Fibroblast of pulmonary artery (primary cell): ENCODE measurements at regions not wholly inside any gene's neighbourhood (a gene's known extent, or its start where the extent isn't known, plus 50 kb on each side); places are given as distances from the start of the nearest gene placed in this dataset.

ENCODE experiments used
- DNase-seq: peaks from one replicate; pipeline ENCODE4 v3.0.0-alpha.2; 2010; ENCODE audit warnings: low read depth
- H3K4me3 ChIP-seq: replicated peaks from 2 replicates; pipeline ENCODE4 v1.5.1; 2011; ENCODE audit warnings: low read depth, mild to moderate bottlenecking, control low read depth, low read length, moderate library complexity
- CTCF ChIP-seq: IDR thresholded peaks from 2 replicates; pipeline ENCODE4 v1.5.1; 2011; ENCODE audit warnings: mild to moderate bottlenecking, control low read depth, low read length, inconsistent platforms; ENCODE audit errors: missing control alignments

GRCh38 chr10:130470973-130471372, 334.8 kb downstream of the GLRX3 start:
- no peak overlapping the region for H3K4me3 ChIP-seq
- DNase-seq: no peak
- no peak for TF ChIP-seq CTCF

GRCh38 chr10:130471486-130471885, 335.3 kb downstream of the GLRX3 start:
- no peak for DNase-seq
- H3K4me3 ChIP-seq: no peak overlapping the region
- TF ChIP-seq CTCF: no peak

GRCh38 chr10:130472236-130472635, 336.0 kb downstream of the GLRX3 start:
- TF ChIP-seq CTCF: no peak
- no peak for DNase-seq
- no peak overlapping the region for H3K4me3 ChIP-seq

GRCh38 chr10:130474591-130474990, 338.4 kb downstream of the GLRX3 start:
- no peak for DNase-seq
- H3K4me3 ChIP-seq: no peak overlapping the region
- no peak for TF ChIP-seq CTCF

- TF ChIP-seq CTCF: no peak
- DNase-seq: no peak
- no peak overlapping the region for H3K4me3 ChIP-seq
Measured at GRCh38 chr10:130477360-130477759, 341.2 kb downstream of the GLRX3 start.

- H3K4me3 ChIP-seq: no peak overlapping the region
- TF ChIP-seq CTCF: no peak
- DNase-seq: no peak
Measured at GRCh38 chr10:130479146-130479545, 343.0 kb downstream of the GLRX3 start.

GRCh38 chr10:130479926-130480325, 343.7 kb downstream of the GLRX3 start:
- no peak for TF ChIP-seq CTCF
- no peak overlapping the region for H3K4me3 ChIP-seq
- no peak for DNase-seq
